K562 (cell line): ENCODE measurements at regions not wholly inside any gene's neighbourhood (a gene's known extent, or its start where the extent isn't known, plus 50 kb on each side); places are given as distances from the start of the nearest gene placed in this dataset.
"Not testable (repeated sequence)": the region's sequence is repeated elsewhere in the genome, so short reads cannot be mapped to it uniquely, and the experiment has no call there.

Experiments
- CEBPZ ChIP-seq: fragments of 150-350 bp; IDR thresholded peaks from 2 replicates; pipeline ENCODE4 v1.6.1; 2014; ENCODE audit warnings: low read depth, mild to moderate bottlenecking, low read length, borderline replicate concordance
- CTCF ChIP-seq, 3 experiments: IDR thresholded peaks in 2 of 3; conservative IDR thresholded peaks in 1 of 3; 2 replicates each; pipeline ENCODE4 v1.5.1; 2011 to 2012; ENCODE audit warnings: low read length in 3 of 3, mild to moderate bottlenecking in 3 of 3, control low read depth in 2 of 3, improper control_type of control experiment in 1 of 3, inconsistent platforms in 1 of 3, low read depth in 1 of 3, mixed read lengths in 1 of 3, moderate library complexity in 1 of 3; ENCODE audit not compliant: insufficient read depth in 2 of 3
- ELF4 ChIP-seq: fragments of 450-650 bp; formaldehyde crosslinking; IDR thresholded peaks from 2 replicates; pipeline ENCODE4 v1.4.0; 2022; ENCODE audit warnings: missing genetic modification characterization
- JUNB ChIP-seq: fragments of 450-650 bp; formaldehyde crosslinking; conservative IDR thresholded peaks from 2 replicates; pipeline ENCODE4 v1.4.0; 2020; ENCODE audit warnings: mild to moderate bottlenecking
- MAFG ChIP-seq: fragments of 450-650 bp; conservative IDR thresholded peaks from 2 replicates; pipeline ENCODE4 v1.6.1; 2016; ENCODE audit warnings: missing genetic modification characterization, missing compliant biosample characterization
- NBN ChIP-seq: fragments of 450-650 bp; IDR thresholded peaks from 2 replicates; pipeline ENCODE4 v1.6.1; 2016; ENCODE audit warnings: low read depth, mild to moderate bottlenecking
- POLR3A ChIP-seq: IDR thresholded peaks from 2 replicates; pipeline ENCODE4 v1.6.1; 2011; ENCODE audit warnings: borderline replicate concordance, mild to moderate bottlenecking, moderate library complexity; ENCODE audit not compliant: insufficient read length, insufficient read depth; ENCODE audit errors: extremely low read depth
- RUNX1 ChIP-seq: sonication (generic); IDR thresholded peaks from 2 replicates; pipeline ENCODE4 v1.6.1; 2016; ENCODE audit warnings: antibody characterized with exemption, low read depth
- ZNF644 ChIP-seq: fragments of 200-800 bp; sonication (Bioruptor generic); IDR thresholded peaks from 2 replicates; pipeline ENCODE4 v1.6.1; 2016; ENCODE audit warnings: low read depth, missing genetic modification characterization, missing compliant biosample characterization
- TF ChIP-seq, protein P1 (sequence below): conservative IDR thresholded peaks from 2 replicates; pipeline ENCODE4 v1.6.1; 2011; ENCODE audit warnings: low read depth, mild to moderate bottlenecking, low read length; ENCODE audit not compliant: control insufficient read depth

DNA sequence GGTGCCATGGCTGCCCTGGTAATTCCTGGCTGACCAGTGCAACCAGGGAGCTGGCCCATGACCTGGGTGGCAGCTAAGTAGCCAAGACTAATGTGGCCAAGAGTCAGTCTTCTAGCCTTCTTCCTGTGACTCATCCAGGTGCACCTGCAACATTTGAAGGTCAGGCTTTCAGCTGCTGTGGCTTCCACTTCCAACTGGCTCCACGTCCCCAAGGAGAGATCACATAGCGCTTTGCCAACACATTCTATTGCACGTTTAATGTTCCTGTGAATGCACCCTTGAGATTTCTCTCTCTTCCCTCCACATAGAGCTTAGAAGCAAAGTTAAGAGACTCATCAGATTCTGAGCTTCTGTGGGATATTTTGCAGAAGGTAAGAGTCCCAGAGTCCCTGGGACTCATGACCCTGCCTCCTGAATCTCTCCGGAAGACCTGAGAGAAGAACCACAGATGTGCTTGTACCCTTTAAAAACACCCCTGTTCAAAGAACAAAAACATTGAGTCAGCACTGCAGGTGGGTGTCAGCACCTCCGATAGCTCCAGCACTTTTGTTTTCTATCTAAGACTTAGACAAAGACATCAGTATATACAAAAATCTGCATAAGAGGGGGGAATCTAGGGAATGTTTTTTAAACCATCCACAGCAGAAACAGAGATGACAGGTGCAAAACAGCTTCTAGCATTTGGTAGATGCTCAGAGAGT lies 88.5 kb upstream of the DRD5 start:
- TF ChIP-seq CTCF (IDR thresholded peaks at IDR 0.05 in 2 of 3, conservative IDR thresholded peaks at IDR 0.05 in 1 of 3; ENCODE audit: insufficient read depth in 2 of 3, low read depth in 1 of 3, low read length in 3 of 3); POLR3A; ZNF644 (tag); JUNB (CRISPR knock-in tag); RUNX1; CEBPZ; MAFG; ELF4 (CRISPR knock-in tag); NBN: not testable (repeated sequence)
- TF ChIP-seq, protein P1, sequence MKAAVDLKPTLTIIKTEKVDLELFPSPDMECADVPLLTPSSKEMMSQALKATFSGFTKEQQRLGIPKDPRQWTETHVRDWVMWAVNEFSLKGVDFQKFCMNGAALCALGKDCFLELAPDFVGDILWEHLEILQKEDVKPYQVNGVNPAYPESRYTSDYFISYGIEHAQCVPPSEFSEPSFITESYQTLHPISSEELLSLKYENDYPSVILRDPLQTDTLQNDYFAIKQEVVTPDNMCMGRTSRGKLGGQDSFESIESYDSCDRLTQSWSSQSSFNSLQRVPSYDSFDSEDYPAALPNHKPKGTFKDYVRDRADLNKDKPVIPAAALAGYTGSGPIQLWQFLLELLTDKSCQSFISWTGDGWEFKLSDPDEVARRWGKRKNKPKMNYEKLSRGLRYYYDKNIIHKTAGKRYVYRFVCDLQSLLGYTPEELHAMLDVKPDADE, result not testable (repeated sequence)
